Esophagus muscularis mucosa (tissue), 4 donors: ENCODE measurements at regions not wholly inside any gene's neighbourhood (a gene's known extent, or its start where the extent isn't known, plus 50 kb on each side); places are given as distances from the start of the nearest gene placed in this dataset.
"Not testable (repeated sequence)": the region's sequence is repeated elsewhere in the genome, so short reads cannot be mapped to it uniquely, and the experiment has no call there.

Experiments
- DNase-seq: peaks from one replicate; pipeline ENCODE4 v3.0.0-alpha.2; 2017; ENCODE audit errors: extremely low spot score
- H3K27ac ChIP-seq, 4 donors: fragments of 200-600 bp; sonication (generic); replicated peaks in 1 of 4; 1 replicate in 3 of 4; 2 replicates in 1 of 4; pipeline ENCODE4 v1.5.1; 2016 to 2019; ENCODE audit warnings: mild to moderate bottlenecking in 1 of 4
- H3K27me3 ChIP-seq, 4 donors: fragments of 200-600 bp; sonication (generic); one replicate each; pipeline versions ENCODE4 v1.5.1 to v1.6.0; 2016 to 2019
- H3K36me3 ChIP-seq, 4 donors: fragments of 200-600 bp; sonication (generic); one replicate each; pipeline ENCODE4 v1.5.1; 2016 to 2019
- H3K4me1 ChIP-seq, 4 donors: fragments of 200-600 bp; sonication (generic); one replicate each; pipeline ENCODE4 v1.5.1; 2016 to 2019
- H3K4me3 ChIP-seq, 4 donors: fragments of 200-600 bp; sonication (generic); 1 replicate in 2 of 4; 2 replicates in 2 of 4; pipeline ENCODE4 v1.5.1; 2016 to 2019; ENCODE audit warnings: mild to moderate bottlenecking in 4 of 4, moderate library complexity in 1 of 4
- H3K9me3 ChIP-seq, 4 donors: fragments of 200-600 bp; sonication (generic); 1 replicate in 3 of 4; 2 replicates in 1 of 4; pipeline ENCODE4 v1.5.1; 2016 to 2019
- EP300 ChIP-seq: sonication (generic); formaldehyde crosslinking; IDR thresholded peaks from one replicate; pipeline ENCODE4 v1.6.1; 2017; ENCODE audit warnings: antibody characterized with exemption
- POLR2A ChIP-seq: fragments of 450-650 bp; IDR thresholded peaks from one replicate; pipeline ENCODE4 v1.6.1; 2017; ENCODE audit warnings: antibody characterized with exemption, moderate library complexity, mild to moderate bottlenecking, low read depth
- POLR2AphosphoS5 ChIP-seq, 2 donors: sonication (generic); formaldehyde crosslinking; IDR thresholded peaks; one replicate each; pipeline ENCODE4 v1.6.1; 2017; ENCODE audit warnings: antibody characterized with exemption in 2 of 2
- WGBS: methylation state at CpG from one replicate; pipeline ENCODE4 v1.1.5; 2018; 5-methylcytosine and 5-hydroxymethylcytosine counted together
- intact Hi-C: fragments of 100-400 bp; cut with DNase I; formaldehyde crosslinking; loops from one replicate; pipeline ENCODE4 v1.15.1; 2023
- TF ChIP-seq, protein P1 (sequence below), 3 experiments: fragments of 200-600 bp in 2 of 3; fragments of 450-650 bp in 1 of 3; sonication (generic) in 2 of 3; IDR thresholded peaks; one replicate each; pipeline ENCODE4 v1.5.1; 2017 to 2019; ENCODE audit warnings: antibody characterized with exemption in 3 of 3, mild to moderate bottlenecking in 2 of 3, moderate library complexity in 1 of 3

DNA sequence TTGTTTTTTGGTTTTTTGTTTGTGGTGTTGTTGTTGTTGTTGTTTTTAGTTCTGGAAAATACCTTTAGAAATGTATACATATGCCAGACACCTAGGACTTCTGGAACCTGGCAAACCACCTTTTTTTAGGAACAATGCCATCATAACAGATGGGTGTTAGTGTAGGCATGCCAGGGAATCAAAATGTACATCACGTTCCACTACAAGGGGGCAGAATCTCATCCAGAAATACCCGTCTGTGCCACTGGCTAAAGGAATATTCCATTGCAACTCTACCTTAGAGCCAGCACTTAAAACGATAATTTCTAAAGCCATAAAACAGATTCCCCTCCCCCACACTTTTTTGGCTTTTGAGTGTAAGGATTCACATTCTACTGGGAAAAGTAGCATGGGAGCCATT lies 239.8 kb downstream of the ETV1 start:
- H3K4me3 ChIP-seq = no peak overlapping the region
- no peaks in the 10 kb centered on the region for H3K27me3 ChIP-seq
- no peak for DNase-seq
- no peak overlapping the region for H3K27ac ChIP-seq
- H3K4me1 ChIP-seq = no peaks in the 10 kb centered on the region
- no peaks in the 10 kb centered on the region for H3K36me3 ChIP-seq
- TF ChIP-seq POLR2A = no peak
- no peak for TF ChIP-seq EP300
- TF ChIP-seq POLR2AphosphoS5 (IDR thresholded peaks at IDR 0.05) = no peak
- TF ChIP-seq, protein P1, sequence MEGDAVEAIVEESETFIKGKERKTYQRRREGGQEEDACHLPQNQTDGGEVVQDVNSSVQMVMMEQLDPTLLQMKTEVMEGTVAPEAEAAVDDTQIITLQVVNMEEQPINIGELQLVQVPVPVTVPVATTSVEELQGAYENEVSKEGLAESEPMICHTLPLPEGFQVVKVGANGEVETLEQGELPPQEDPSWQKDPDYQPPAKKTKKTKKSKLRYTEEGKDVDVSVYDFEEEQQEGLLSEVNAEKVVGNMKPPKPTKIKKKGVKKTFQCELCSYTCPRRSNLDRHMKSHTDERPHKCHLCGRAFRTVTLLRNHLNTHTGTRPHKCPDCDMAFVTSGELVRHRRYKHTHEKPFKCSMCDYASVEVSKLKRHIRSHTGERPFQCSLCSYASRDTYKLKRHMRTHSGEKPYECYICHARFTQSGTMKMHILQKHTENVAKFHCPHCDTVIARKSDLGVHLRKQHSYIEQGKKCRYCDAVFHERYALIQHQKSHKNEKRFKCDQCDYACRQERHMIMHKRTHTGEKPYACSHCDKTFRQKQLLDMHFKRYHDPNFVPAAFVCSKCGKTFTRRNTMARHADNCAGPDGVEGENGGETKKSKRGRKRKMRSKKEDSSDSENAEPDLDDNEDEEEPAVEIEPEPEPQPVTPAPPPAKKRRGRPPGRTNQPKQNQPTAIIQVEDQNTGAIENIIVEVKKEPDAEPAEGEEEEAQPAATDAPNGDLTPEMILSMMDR (IDR thresholded peaks at IDR 0.05) = no peak
- intact Hi-C loops = no loop called here
- H3K9me3 ChIP-seq = no peaks in the 10 kb centered on the region
- WGBS = 92% methylated on average over 3 of the region's 3 CpGs

DNA sequence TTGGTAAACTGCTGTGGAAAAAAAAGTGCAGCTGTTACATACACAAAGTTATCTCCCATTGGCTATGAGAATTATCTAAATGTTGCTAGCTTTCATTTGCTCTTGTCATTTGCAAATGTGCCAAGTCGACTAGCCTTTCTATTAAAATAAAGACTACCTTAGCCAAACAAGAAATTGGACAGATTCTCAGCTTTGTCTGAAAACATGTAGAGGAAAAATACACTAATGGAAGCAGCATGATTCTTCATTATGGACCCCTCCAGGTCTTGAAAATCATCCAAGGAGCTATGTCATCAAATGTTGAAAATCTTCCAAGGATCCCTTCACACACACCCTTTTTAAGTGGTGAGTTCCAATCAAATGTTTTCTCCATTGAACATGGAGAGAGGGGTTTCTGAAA lies 237.7 kb downstream of the ETV1 start:
- no peak overlapping the region for H3K27ac ChIP-seq
- 61% methylated on average over 1 of the region's 1 CpG for WGBS

DNA sequence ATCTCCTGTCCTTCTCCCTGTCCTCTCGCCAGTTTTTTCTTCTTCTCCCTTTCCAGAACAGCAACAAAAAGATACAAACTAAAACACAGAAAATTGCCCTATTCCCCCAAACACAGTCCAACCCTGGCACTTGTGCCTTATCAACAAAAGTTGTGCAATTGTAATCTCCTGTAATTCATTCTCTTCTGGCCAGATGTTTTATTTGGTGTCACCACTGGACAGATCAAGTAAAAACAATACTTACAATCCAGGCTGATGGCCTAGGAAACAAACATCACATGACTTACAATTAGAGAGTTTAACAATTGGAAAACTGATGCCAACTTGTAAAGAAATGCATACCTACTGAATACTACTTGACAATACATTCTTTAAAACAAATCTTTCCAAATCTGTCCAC lies 231.6 kb downstream of the ETV1 start:
- Histone ChIP-seq H3K4me3 (no peak overlapping the region), H3K9me3 (no peaks in the 10 kb centered on the region), H3K27me3 (no peaks in the 10 kb centered on the region), H3K36me3 (no peaks in the 10 kb centered on the region), H3K27ac (no peak overlapping the region), H3K4me1 (no peaks in the 10 kb centered on the region)
- no peak for TF ChIP-seq POLR2A
- TF ChIP-seq, protein P1 (IDR thresholded peaks at IDR 0.05) = no peak
- TF ChIP-seq EP300 = no peak
- no peak for TF ChIP-seq POLR2AphosphoS5 (IDR thresholded peaks at IDR 0.05)
- WGBS = 82% methylated on average over 1 of the region's 1 CpG
- no peak for DNase-seq
- intact Hi-C loops = no loop called here

More for the DNA sequence above, 237.7 kb downstream of the ETV1 start:
- no peaks in the 10 kb centered on the region for H3K27me3 ChIP-seq
- no peak for DNase-seq
- H3K4me1 ChIP-seq = no peaks in the 10 kb centered on the region
- H3K4me3 ChIP-seq = no peak overlapping the region
- no peaks in the 10 kb centered on the region for H3K36me3 ChIP-seq
- TF ChIP-seq EP300 = no peak
- TF ChIP-seq, protein P1 (IDR thresholded peaks at IDR 0.05) = no peak
- no peak for TF ChIP-seq POLR2AphosphoS5 (IDR thresholded peaks at IDR 0.05)
- TF ChIP-seq POLR2A = no peak
- H3K9me3 ChIP-seq = no peaks in the 10 kb centered on the region
- intact Hi-C loops = no loop called here

DNA sequence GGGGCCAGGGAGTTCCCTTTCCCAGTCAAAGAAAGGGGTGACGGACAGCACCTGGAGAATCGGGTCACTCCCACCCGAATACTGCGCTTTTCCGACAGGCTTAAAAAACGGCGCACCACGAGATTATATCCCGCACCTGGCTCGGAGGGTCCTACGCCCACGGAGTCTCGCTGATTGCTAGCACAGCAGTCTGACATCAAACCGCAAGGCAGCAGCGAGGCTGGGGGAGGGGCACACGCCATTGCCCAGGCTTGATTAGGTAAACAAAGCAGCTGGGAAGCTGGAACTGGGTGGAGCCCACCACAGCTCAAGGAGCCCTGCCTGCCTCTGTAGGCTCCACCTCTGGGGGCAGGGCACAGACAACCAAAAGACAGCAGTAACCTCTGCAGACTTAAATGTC lies 223.6 kb downstream of the ETV1 start:
- H3K27ac ChIP-seq, DNase-seq, H3K4me1 ChIP-seq, H3K9me3 ChIP-seq, H3K27me3 ChIP-seq, intact Hi-C loops, H3K36me3 ChIP-seq, H3K4me3 ChIP-seq: not testable (repeated sequence)
- 90% methylated on average over 2 of the region's 16 CpGs for WGBS

DNA sequence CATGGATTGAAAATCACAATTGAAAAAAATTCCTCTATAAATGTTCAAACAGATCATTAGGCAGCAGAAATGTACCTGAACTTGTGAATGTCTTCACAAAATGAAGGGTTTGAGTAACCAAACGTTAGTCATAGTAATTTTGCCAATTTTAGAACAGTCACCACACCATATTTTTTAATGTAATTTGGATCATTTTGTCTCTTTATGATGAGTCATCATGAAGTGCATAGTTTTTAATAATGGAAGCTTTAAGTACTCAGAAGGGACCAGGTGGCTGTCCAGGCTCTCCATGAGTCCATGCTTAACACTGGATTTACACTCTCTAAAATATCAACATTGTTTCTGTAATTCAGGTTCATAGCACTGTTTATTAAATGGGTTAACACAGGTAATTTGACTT lies 219.2 kb downstream of the ETV1 start:
- Histone ChIP-seq H3K4me1 (no peaks in the 10 kb centered on the region), H3K27me3 (no peaks in the 10 kb centered on the region), H3K36me3 (no peaks in the 10 kb centered on the region), H3K27ac (no peak overlapping the region), H3K4me3 (no peak overlapping the region), H3K9me3 (no peaks in the 10 kb centered on the region)
- WGBS = 36% methylated on average over 1 of the region's 1 CpG
- no peak for DNase-seq
- TF ChIP-seq POLR2A (no peak), POLR2AphosphoS5 (IDR thresholded peaks at IDR 0.05) (no peak)
- intact Hi-C loops = no loop called here

DNA sequence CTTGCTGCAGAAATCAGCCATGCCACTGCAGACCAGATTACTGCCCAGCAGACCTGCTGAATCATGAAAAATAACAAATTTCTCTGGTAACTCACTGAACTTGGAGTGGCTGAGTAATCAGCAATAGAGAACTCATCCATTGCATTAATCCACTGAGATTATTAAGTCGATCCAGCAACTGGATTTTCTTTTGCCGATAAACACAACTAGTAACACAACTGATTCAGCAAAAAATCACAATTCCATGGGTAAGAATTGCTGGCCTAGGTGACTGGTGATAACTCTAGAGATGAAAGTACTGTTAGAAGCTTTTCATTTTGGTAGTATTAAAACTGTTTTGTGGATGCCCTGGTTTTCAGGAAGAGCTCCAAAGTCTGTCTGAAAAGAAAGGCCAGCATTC lies 214.5 kb downstream of the ETV1 start:
- TF ChIP-seq, protein P1 (IDR thresholded peaks at IDR 0.05) = no peak
- TF ChIP-seq EP300 (no peak), POLR2AphosphoS5 (IDR thresholded peaks at IDR 0.05) (no peak), POLR2A (no peak)
- Histone ChIP-seq H3K4me3 (no peak overlapping the region), H3K27ac (no peak overlapping the region), H3K9me3 (no peaks in the 10 kb centered on the region), H3K27me3 (no peaks in the 10 kb centered on the region), H3K4me1 (no peaks in the 10 kb centered on the region), H3K36me3 (no peaks in the 10 kb centered on the region)
- DNase-seq = no peak
- intact Hi-C loops = no loop called here
- WGBS = 95% methylated on average over 2 of the region's 2 CpGs
